Thyroid gland (tissue), 4 donors: ENCODE measurements at regions not wholly inside any gene's neighbourhood (a gene's known extent, or its start where the extent isn't known, plus 50 kb on each side); places are given as distances from the start of the nearest gene placed in this dataset.

Experiments used
- DNase-seq, 2 donors: peaks; one replicate each; pipeline ENCODE4 v3.0.0-alpha.2; 2019
- H3K27ac ChIP-seq, 3 donors: fragments of 200-600 bp; sonication (generic); 1 replicate in 2 of 3; 2 replicates in 1 of 3; pipeline ENCODE4 v1.5.1; 2016 to 2019; ENCODE audit warnings: mild to moderate bottlenecking in 1 of 3, moderate library complexity in 1 of 3
- H3K27me3 ChIP-seq: fragments of 200-600 bp; sonication (generic); one replicate; pipeline ENCODE4 v1.5.1; 2019
- H3K36me3 ChIP-seq, 2 donors: fragments of 200-600 bp; sonication (generic); one replicate each; pipeline ENCODE4 v1.5.1; 2016 to 2019
- H3K4me1 ChIP-seq, 2 donors: fragments of 200-600 bp; sonication (generic); one replicate each; pipeline ENCODE4 v1.5.1; 2017 to 2019
- H3K4me3 ChIP-seq, 3 donors: fragments of 200-600 bp; sonication (generic); replicated peaks in 1 of 3; 1 replicate in 2 of 3; 2 replicates in 1 of 3; pipeline ENCODE4 v1.5.1; 2016; ENCODE audit warnings: mild to moderate bottlenecking in 1 of 3
- H3K9me3 ChIP-seq: fragments of 200-600 bp; sonication (generic); one replicate; pipeline ENCODE4 v1.5.1; 2017
- CTCF ChIP-seq, 6 experiments: fragments of 200-600 bp in 3 of 6; fragments of 450-650 bp in 3 of 6; sonication (generic) in 3 of 6; IDR thresholded peaks; one replicate each; pipeline ENCODE4 v1.5.1; 2016 to 2019; ENCODE audit warnings: antibody characterized with exemption in 6 of 6, mild to moderate bottlenecking in 2 of 6, inconsistent platforms in 1 of 6, moderate library complexity in 1 of 6
- POLR2A ChIP-seq, 2 donors: fragments of 450-650 bp; IDR thresholded peaks; one replicate each; pipeline ENCODE4 v1.6.1; 2017; ENCODE audit warnings: antibody characterized with exemption in 2 of 2, mild to moderate bottlenecking in 2 of 2, moderate library complexity in 1 of 2
- WGBS, 2 donors: methylation state at CpG; one replicate each; pipeline ENCODE4 v1.1.5; 2017; 5-methylcytosine and 5-hydroxymethylcytosine counted together
- intact Hi-C: fragments of 100-400 bp; cut with DNase I; formaldehyde crosslinking; loops from one replicate; pipeline ENCODE4 v1.15.1; 2023

GRCh38 chr4:187302457-187303150 is 578.9 kb upstream of the FAT1 start:
- 56 to 57% methylated on average over 6 of the region's 6 CpGs for WGBS, 2 donors
- H3K4me1 ChIP-seq, result no peaks in the 10 kb centered on the region
- no peaks in the 10 kb centered on the region for H3K27me3 ChIP-seq
- H3K4me3 ChIP-seq, result no peak overlapping the region
- TF ChIP-seq CTCF (IDR thresholded peaks at IDR 0.05) (no peak), POLR2A (IDR thresholded peaks at IDR 0.05) (no peak)
- DNase-seq, result no peak
- intact Hi-C loops, result no loop called here
- no peaks in the 10 kb centered on the region for H3K36me3 ChIP-seq
- H3K27ac ChIP-seq, result no peak overlapping the region
- no peaks in the 10 kb centered on the region for H3K9me3 ChIP-seq

DNA sequence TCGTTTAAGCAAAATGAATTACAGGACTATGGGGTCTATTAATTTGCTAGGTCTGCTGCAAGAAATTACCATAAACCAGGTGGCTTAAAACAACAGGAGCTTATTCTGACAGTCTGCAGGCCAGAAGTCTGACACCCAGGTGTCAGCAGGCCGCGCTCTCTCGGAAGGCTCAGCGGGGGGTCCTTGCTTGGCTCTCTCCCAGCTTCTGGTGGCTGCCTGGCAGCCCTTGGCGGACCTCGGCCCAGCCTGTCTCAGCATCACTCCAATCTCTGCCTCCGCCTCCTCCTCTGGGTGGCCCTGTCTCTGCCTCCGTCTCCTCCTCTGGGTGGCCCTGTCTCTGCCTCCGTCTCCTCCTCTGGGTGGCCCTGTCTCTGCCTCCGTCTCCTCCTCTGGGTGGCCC is 580.5 kb upstream of the FAT1 start:
- no peak for DNase-seq
- Histone ChIP-seq H3K27me3 (no peaks in the 10 kb centered on the region), H3K36me3 (no peaks in the 10 kb centered on the region), H3K4me3 (no peak overlapping the region), H3K9me3 (no peaks in the 10 kb centered on the region), H3K27ac (no peak overlapping the region), H3K4me1 (no peaks in the 10 kb centered on the region)
- TF ChIP-seq CTCF (IDR thresholded peaks at IDR 0.05), result no peak
- TF ChIP-seq POLR2A (IDR thresholded peaks at IDR 0.05), result no peak
- WGBS, 2 donors, result 87 to 90% methylated on average over 10 to 11 of the region's 11 CpGs
- intact Hi-C loops, result no loop called here

- 84 to 89% methylated on average over 2 of the region's 2 CpGs for WGBS, 2 donors
- no peak overlapping the region for H3K27ac ChIP-seq
- no peaks in the 10 kb centered on the region for H3K9me3 ChIP-seq
- intact Hi-C loops, result no loop called here
- H3K27me3 ChIP-seq, result no peaks in the 10 kb centered on the region
- no peak for DNase-seq
- no peak overlapping the region for H3K4me3 ChIP-seq
- no peaks in the 10 kb centered on the region for H3K36me3 ChIP-seq
- no peaks in the 10 kb centered on the region for H3K4me1 ChIP-seq
- TF ChIP-seq CTCF (IDR thresholded peaks at IDR 0.05) (no peak), POLR2A (IDR thresholded peaks at IDR 0.05) (no peak)
Observed at GRCh38 chr4:187307131-187307530, 583.5 kb upstream of the FAT1 start.

GRCh38 chr4:187309456-187309855 is 585.8 kb upstream of the FAT1 start:
- TF ChIP-seq POLR2A (IDR thresholded peaks at IDR 0.05) (no peak), CTCF (IDR thresholded peaks at IDR 0.05) (no peak)
- H3K9me3 ChIP-seq, result no peaks in the 10 kb centered on the region
- DNase-seq, result no peak
- intact Hi-C loops, result no loop called here
- no peaks in the 10 kb centered on the region for H3K27me3 ChIP-seq
- WGBS, 2 donors, result 76 to 82% methylated on average over 3 of the region's 3 CpGs
- H3K36me3 ChIP-seq, result no peaks in the 10 kb centered on the region
- no peak overlapping the region for H3K27ac ChIP-seq
- H3K4me1 ChIP-seq, result no peaks in the 10 kb centered on the region
- no peak overlapping the region for H3K4me3 ChIP-seq

- Histone ChIP-seq H3K27ac (no peak overlapping the region), H3K4me1 (no peaks in the 10 kb centered on the region), H3K4me3 (no peak overlapping the region), H3K27me3 (no peaks in the 10 kb centered on the region), H3K9me3 (no peaks in the 10 kb centered on the region), H3K36me3 (no peaks in the 10 kb centered on the region)
- no peak for DNase-seq
- no peak for TF ChIP-seq CTCF (IDR thresholded peaks at IDR 0.05)
- TF ChIP-seq POLR2A (IDR thresholded peaks at IDR 0.05), result no peak
- intact Hi-C loops, result no loop called here
- WGBS, 2 donors, result 72 to 79% methylated on average over 1 of the region's 1 CpG
Observed at GRCh38 chr4:187312299-187312698, 588.6 kb upstream of the FAT1 start.
